ENCODE measurements at regions not wholly inside any gene's neighbourhood (a gene's known extent, or its start where the extent isn't known, plus 50 kb on each side); places are given as distances from the start of the nearest gene placed in this dataset.

DNA sequence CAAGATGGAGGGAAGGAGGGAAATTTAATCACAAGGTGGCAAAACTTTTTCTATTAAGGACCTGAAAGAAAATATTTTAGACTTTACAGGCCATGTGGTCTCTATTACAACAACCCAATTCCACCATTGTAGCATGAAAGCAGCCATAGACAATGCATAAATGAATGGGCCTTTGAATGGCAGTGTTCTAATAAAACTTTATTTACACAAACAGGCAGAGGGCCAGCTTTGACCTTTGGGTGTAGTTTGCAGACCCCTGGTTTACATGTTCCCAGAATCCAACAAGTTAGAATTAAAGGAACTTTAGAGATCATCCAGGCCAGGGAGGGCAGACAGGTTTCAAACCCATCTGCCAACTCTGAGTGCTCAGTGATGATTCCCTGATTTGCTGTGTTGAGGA lies 95.2 kb downstream of the BANF2 start:
- no peak for TF ChIP-seq SP1 (IDR thresholded peaks at IDR 0.05)
- no peak for TF ChIP-seq ELF4 (IDR thresholded peaks at IDR 0.05)
- no peak for TF ChIP-seq FOXA1 (IDR thresholded peaks at IDR 0.05)
- TF ChIP-seq ZNF384 (IDR thresholded peaks at IDR 0.05), result no peak
- TF ChIP-seq SUZ12 (IDR thresholded peaks at IDR 0.05), result no peak

Measured in HEK293T (cell line).